GM18498 (cell line): ENCODE measurements at regions not wholly inside any gene's neighbourhood (a gene's known extent, or its start where the extent isn't known, plus 50 kb on each side); places are given as distances from the start of the nearest gene placed in this dataset.

Experiments used
- ATAC-seq: cut with Tn5 transposase; IDR thresholded peaks from one replicate; pipeline ENCODE4 v1.9.1; 2021; ENCODE audit warnings: mild to moderate bottlenecking, moderate library complexity; ENCODE audit not compliant: unreplicated experiment

GRCh38 chr5:3943859-3944258 is 348.2 kb downstream of the IRX1 start:
- ATAC-seq = no peak

GRCh38 chr5:3944930-3945329 is 349.3 kb downstream of the IRX1 start:
- ATAC-seq = no peak

GRCh38 chr5:3948838-3949237 is 353.2 kb downstream of the IRX1 start:
- ATAC-seq = no peak

DNA sequence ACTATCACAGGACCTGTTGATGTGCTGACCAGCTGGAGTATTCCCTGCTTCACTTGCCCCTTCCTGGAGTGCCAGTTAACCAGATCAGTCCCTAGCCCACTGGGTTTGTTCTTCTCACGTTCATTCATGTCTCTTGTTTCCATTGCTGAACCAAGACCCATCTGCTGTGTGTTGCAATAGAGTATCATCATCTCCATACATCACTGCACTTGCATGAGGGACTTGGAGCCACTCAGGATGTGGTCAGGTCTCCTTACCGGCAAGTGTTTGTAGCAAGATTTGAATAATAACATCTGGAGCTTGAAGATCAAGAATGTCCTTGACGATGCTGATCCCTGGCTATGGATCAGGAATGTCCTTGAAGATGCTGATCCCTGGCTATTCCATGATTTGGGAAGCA is 358.6 kb downstream of the IRX1 start:
- no peak for ATAC-seq

- ATAC-seq = no peak
These were observed 359.0 kb downstream of the IRX1 start for GRCh38 chr5:3954633-3955032.

- no peak for ATAC-seq
These were observed 362.0 kb downstream of the IRX1 start for GRCh38 chr5:3957658-3958057.

GRCh38 chr5:3958389-3958788 is 362.8 kb downstream of the IRX1 start:
- ATAC-seq = no peak

DNA sequence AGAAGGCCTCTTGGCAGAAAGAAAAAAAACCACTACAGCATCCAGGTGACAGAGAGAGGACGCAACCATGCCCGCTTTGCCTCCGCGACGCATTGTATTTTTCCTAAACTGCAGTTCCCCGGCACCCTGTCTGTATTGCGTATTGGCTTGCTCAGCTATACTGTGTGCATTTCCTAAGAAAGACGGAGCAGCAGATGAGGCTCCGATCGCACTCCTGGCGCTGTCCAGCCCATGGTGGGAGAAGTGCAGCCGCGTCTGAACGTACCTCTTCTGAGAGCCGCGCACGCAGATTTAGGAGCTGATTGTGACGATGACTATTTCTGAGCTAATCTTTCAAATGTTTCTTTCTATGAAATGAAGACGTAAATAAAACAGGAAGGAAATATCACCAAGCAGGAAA is 366.5 kb downstream of the IRX1 start:
- no peak for ATAC-seq

DNA sequence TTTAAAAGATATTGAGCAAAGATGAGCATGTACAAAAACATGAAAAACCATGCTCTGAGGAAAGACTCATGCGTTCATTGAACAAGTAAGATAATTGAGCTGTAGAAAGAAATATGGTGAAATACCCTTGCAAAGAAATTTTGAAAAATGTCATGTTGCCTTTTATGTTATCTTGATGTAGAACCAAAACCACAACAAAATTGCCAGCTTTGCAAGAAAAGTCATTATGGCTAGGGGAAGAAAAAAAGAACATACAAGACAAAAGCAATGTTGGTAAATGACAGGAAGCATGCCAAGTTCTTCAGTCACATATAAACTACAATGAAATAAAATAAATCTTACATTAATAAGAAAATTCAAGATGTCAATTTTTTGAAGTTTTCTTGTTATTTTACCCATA is 368.0 kb downstream of the IRX1 start:
- no peak for ATAC-seq

DNA sequence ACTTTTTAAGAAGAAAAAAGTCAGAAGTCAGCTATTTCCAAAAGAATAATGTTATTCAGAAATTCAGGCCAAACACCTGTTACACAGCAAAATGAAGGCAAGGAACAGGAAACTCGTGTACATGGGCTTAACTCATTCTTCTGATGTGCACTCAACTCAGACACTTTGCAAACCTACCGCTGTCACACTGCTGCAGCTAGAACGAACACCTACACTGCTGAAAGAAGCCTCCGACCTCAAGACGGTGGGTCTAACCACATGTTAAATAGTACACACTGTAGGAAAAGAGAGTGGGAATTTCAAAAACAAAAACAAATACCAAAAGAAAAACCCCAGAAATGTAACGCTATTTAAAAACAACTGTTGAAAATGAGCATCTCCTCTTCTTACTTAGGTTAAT is 384.5 kb downstream of the IRX1 start:
- ATAC-seq = no peak

DNA sequence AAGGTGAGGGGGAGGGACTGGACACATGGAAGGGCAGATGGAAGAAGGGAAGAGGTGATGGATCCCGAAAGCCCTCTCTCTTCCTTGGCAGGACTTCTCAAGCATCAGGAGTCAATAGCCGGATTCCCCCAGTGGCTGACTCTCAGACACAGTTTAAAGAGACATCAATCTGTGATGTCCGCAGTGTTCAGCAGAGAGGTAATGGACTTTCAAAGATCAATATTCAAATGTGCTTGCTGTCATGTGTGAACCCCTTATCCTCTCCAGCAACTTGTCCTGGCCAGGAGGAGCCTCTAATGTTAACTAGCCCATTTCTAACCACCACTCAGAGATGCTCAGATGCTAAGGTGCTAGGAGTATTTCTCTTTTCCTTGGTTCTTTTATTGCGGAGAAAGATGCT is 392.2 kb downstream of the IRX1 start:
- no peak for ATAC-seq

GRCh38 chr5:3993856-3994473 is 398.3 kb downstream of the IRX1 start:
- ATAC-seq = no peak

- no peak for ATAC-seq
These were observed 399.0 kb downstream of the IRX1 start for GRCh38 chr5:3994628-3995027.

DNA sequence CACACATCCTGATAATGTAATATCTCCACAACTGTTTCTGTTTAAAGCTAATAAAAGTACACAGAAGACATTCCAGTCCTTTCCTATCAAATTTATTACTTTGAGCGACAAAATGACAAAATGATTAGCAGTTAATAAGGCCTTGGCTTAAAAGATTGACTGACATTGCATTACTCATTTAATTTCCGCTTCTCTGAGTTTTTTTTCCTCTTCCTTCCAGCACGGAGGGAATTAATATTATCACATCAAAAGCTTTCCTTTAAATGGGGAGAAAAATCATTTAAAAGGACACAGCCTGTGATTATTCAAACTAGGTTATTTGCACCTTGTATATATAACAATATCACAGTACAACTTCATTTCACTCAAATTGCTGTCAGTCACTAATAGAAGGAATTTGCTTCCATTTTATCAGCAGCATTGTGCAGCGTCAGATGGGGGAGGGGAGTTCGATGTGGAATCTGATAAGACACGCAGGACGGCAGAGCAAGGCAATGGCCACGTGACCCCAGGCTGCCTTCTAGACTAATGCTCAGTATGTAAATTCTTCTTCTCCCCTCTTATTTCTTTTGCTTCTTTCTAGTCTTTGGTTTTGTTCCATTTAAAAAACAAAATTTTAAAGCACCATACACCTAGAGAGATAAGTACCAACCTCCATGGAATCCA is 400.5 kb downstream of the IRX1 start:
- ATAC-seq = no peak

- ATAC-seq = no peak
These were observed 401.2 kb downstream of the IRX1 start for GRCh38 chr5:3996707-3997336.

DNA sequence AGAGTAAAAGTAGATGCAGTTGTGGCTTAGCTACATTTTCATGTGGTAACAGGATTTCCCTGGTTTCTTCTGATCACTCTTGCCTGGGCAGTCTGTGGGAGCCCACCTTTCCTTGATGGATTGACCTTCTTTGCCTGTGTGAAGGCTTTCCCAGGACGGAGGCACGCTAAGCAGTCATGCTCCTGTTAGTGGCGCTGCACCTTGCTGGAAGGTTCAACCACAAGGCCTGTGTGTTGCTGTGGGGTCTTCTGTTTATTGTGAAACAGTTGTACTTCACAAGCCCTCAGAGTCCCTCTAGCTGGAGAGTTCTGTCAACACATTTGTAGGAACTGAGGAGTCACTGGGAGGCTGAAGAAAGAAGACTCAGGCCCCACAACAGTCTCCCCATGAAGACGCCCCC is 402.0 kb downstream of the IRX1 start:
- no peak for ATAC-seq

DNA sequence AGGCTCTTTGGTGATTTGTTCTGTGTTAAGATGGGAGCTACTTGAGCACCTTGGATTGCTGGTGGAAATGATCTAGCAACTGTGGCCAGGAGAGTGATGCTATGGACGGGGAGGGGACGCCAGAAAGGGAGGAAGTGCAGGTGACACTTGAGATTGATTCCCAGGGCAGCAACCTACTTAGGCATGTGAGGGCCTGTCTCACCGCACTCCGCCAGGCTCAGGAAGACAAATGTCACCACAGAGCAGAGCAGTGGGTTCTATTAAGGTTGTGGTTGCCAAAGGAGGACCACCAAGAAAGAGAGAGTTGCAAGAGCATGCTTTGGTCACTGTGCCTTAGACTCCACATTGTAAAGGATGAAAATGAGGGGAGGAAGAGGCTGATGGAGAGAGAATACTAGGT is 404.3 kb downstream of the IRX1 start:
- no peak for ATAC-seq

DNA sequence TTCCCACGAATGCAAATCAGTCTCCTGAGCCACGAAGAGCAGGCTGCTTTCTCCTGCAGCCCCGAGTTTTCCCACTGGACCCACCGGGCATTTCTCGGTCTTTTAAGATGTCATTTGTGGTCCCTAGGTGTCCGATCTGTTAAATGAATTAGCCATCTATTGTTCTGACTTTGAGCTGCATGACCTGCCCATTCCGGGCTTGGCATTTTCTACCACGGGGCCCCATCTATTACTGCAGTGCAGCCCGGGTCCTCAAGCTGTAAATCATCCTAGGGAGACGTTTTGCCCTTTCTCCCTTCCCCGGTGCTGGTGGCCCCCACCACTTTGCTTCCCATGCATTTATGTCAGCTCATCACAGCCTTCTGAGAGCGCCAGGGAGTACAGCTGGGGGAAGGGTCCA is 405.4 kb downstream of the IRX1 start:
- ATAC-seq = no peak

GRCh38 chr5:4001758-4002533 is 406.3 kb downstream of the IRX1 start:
- ATAC-seq = no peak

GRCh38 chr5:4005335-4005734 is 409.7 kb downstream of the IRX1 start:
- ATAC-seq = no peak

- no peak for ATAC-seq
These were observed 411.4 kb downstream of the IRX1 start for GRCh38 chr5:4007001-4007400.

DNA sequence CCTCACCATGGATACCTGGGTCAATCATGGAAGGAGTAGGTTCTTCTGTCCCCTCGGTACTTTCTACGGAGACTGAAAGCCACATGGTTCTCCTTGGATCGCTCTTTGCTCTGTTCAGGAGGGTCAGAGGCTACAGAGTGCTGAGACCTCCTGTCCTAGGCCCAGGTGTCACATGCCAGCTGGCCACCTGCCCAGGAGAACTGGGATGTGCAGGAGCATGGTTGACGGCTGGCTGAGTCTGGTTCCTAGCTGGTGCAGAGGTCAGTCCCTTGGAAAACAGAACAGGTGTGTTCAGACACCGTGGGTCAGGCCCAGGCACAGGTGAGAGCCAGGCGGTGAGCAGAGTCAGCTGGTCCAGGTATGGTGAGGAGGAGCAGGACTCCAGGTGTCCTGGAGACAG is 416.3 kb downstream of the IRX1 start:
- no peak for ATAC-seq
